Right lobe of liver (tissue), 4 donors: ENCODE measurements at regions not wholly inside any gene's neighbourhood (a gene's known extent, or its start where the extent isn't known, plus 50 kb on each side); places are given as distances from the start of the nearest gene placed in this dataset.

Experiments used
- CTCF ChIP-seq, 4 donors: fragments of 200-600 bp in 3 of 4; fragments of 450-650 bp in 1 of 4; IDR thresholded peaks; one replicate each; pipeline versions ENCODE4 v1.5.1 to v1.8.0; 2016 to 2022; ENCODE audit warnings: antibody characterized with exemption in 4 of 4, mild to moderate bottlenecking in 2 of 4
- POLR2A ChIP-seq: fragments of 450-650 bp; IDR thresholded peaks from one replicate; pipeline ENCODE4 v1.6.1; 2017; ENCODE audit warnings: antibody characterized with exemption, mild to moderate bottlenecking
- donor health status: DM: no; HTN: no; CAD: no.
- donor health status: DM: no; HTN: no; CAD: no.
- donor health status: DM: no; HTN: yes; CAD: no.

- TF ChIP-seq CTCF (IDR thresholded peaks at IDR 0.05) = no peak
- no peak for TF ChIP-seq POLR2A
Measured at GRCh38 chr6:130720076-130720715, 107.0 kb upstream of the SMLR1 start.
